Mesendoderm (in vitro differentiated cells): ENCODE measurements at regions not wholly inside any gene's neighbourhood (a gene's known extent, or its start where the extent isn't known, plus 50 kb on each side); places are given as distances from the start of the nearest gene placed in this dataset.
"Not testable (repeated sequence)": the region's sequence is repeated elsewhere in the genome, so short reads cannot be mapped to it uniquely, and the experiment has no call there.

Experiments used
- DNase-seq: peaks from one replicate; pipeline ENCODE4 v3.0.0; 2013
- H2AK5ac ChIP-seq: 2 replicates; pipeline ENCODE4 v1.6.1; 2013; ENCODE audit warnings: low read length, inconsistent platforms
- H2BK120ac ChIP-seq: 2 replicates; pipeline ENCODE4 v1.6.1; 2013; ENCODE audit warnings: low read depth, mild to moderate bottlenecking, low read length, moderate library complexity, mixed read lengths
- H2BK15ac ChIP-seq: replicated peaks from 2 replicates; pipeline ENCODE4 v1.6.1; 2013; ENCODE audit warnings: low read depth, mild to moderate bottlenecking, moderate library complexity
- H2BK5ac ChIP-seq: 2 replicates; pipeline ENCODE4 v1.6.1; 2013; ENCODE audit warnings: low read length, inconsistent platforms
- H3K18ac ChIP-seq: 2 replicates; pipeline ENCODE4 v1.6.1; 2013; ENCODE audit warnings: mild to moderate bottlenecking, low read length, mixed read lengths
- H3K23ac ChIP-seq: one replicate; pipeline ENCODE4 v1.6.1; 2013; ENCODE audit warnings: low read length
- H3K27ac ChIP-seq: 2 replicates; pipeline ENCODE4 v1.5.1; 2013; ENCODE audit warnings: low read depth, mild to moderate bottlenecking, inconsistent platforms, low read length, moderate library complexity
- H3K27me3 ChIP-seq: 2 replicates; pipeline ENCODE4 v1.6.1; 2013; ENCODE audit warnings: low read length, control low read depth, mild to moderate bottlenecking, inconsistent platforms; ENCODE audit not compliant: insufficient read depth, poor library complexity
- H3K36me3 ChIP-seq: 2 replicates; pipeline ENCODE4 v1.6.1; 2013; ENCODE audit warnings: low read length, inconsistent platforms; ENCODE audit not compliant: control insufficient read depth, insufficient read depth
- H3K4ac ChIP-seq: one replicate; pipeline ENCODE4 v1.6.1; 2013; ENCODE audit warnings: low read depth, mild to moderate bottlenecking, low read length, moderate library complexity
- H3K4me1 ChIP-seq: 2 replicates; pipeline ENCODE4 v1.6.1; 2013; ENCODE audit warnings: low read depth, low read length, inconsistent platforms; ENCODE audit not compliant: control insufficient read depth
- H3K4me2 ChIP-seq: 2 replicates; pipeline ENCODE4 v1.6.1; 2013; ENCODE audit warnings: low read length
- H3K4me3 ChIP-seq: 2 replicates; pipeline ENCODE4 v1.5.1; 2013; ENCODE audit warnings: mild to moderate bottlenecking, low read length
- H3K56ac ChIP-seq: one replicate; pipeline ENCODE4 v1.6.1; 2013; ENCODE audit warnings: low read length
- H3K79me1 ChIP-seq: 2 replicates; pipeline ENCODE4 v1.6.1; 2013; ENCODE audit warnings: low read length, inconsistent platforms
- H3K79me2 ChIP-seq: 2 replicates; pipeline ENCODE4 v1.6.1; 2013; ENCODE audit warnings: mild to moderate bottlenecking, low read length; ENCODE audit not compliant: control insufficient read depth, insufficient read depth
- H3K9ac ChIP-seq: 2 replicates; pipeline ENCODE4 v1.6.1; 2013; ENCODE audit warnings: low read length, inconsistent platforms
- H4K5ac ChIP-seq: one replicate; pipeline ENCODE4 v1.6.1; 2013; ENCODE audit warnings: low read length
- H4K8ac ChIP-seq: one replicate; pipeline ENCODE4 v1.6.1; 2013; ENCODE audit warnings: low read depth, mild to moderate bottlenecking, control low read depth, low read length, moderate library complexity
- WGBS: extraction: QIAGEN DNeasy Blood & Tissue Kit; methylation state at CpG from one replicate; pipeline ENCODE4 v1.1.7; 2013; ENCODE audit warnings: low lambda C conversion rate, missing lambda C conversion rate; ENCODE audit not compliant: insufficient coverage; ENCODE audit errors: extremely low coverage; 5-methylcytosine and 5-hydroxymethylcytosine counted together

DNA sequence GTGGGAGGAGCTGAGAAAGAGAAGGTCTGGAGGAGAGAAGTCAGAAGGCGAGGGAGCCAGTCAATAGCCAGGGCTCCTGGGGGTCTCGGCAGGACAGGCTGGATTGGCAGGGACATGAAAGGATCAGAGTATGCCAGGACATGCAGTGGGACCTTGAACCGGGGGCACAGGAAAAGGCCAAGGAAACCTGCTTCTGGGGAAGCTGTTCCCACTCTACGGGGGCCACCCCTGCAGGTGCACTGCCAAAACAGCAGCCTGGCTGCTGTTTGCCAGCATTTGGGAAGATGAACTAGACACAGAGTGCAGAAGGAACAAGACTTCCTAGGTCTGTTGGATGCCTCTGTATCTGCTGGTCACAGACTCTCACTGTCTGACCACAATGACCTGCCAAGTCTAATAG, 194.9 kb upstream of the PRSS58 start:
- Histone ChIP-seq H2AK5ac (no peak overlapping the region), H4K5ac (no peak overlapping the region), H3K9ac (no peak overlapping the region), H4K8ac (no peak overlapping the region), H3K4me2 (no peak overlapping the region), H3K27me3 (no peaks in the 10 kb centered on the region), H3K79me1 (no peaks in the 10 kb centered on the region), H2BK120ac (no peak overlapping the region), H3K56ac (no peak overlapping the region), H3K18ac (no peak overlapping the region), H2BK5ac (no peak overlapping the region), H3K4me1 (no peaks in the 10 kb centered on the region), H3K27ac (no peak overlapping the region), H3K79me2 (no peaks in the 10 kb centered on the region), H3K4me3 (no peak overlapping the region), H3K36me3 (no peaks in the 10 kb centered on the region), H3K4ac (no peak overlapping the region), H2BK15ac (no peak overlapping the region), H3K23ac (no peak overlapping the region)
- no peak for DNase-seq
- WGBS: no CpG with 5 or more reads among the region's 4 CpGs

DNA sequence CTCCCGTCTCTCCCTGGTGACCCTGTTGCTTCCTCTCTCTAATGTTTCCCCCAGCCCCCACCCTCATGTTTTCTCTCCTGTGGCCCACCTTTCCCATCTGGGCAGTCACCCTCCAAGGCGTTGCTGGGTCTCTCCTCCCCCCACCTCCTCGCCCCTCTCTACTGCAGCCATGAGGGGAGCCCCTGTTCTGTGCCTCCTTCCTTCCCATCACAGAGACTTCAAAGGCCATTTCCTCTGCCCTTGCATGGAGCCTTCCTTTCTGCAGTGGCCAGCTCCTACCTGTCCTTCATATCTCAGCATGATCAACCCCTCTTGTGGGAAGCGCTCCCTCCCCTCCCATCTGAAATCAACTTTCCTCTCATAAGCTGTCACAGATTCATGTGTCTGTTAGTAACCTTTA, 194.0 kb upstream of the PRSS58 start:
- no peak overlapping the region for H3K23ac ChIP-seq
- no CpG with 5 or more reads among the region's 4 CpGs for WGBS

DNA sequence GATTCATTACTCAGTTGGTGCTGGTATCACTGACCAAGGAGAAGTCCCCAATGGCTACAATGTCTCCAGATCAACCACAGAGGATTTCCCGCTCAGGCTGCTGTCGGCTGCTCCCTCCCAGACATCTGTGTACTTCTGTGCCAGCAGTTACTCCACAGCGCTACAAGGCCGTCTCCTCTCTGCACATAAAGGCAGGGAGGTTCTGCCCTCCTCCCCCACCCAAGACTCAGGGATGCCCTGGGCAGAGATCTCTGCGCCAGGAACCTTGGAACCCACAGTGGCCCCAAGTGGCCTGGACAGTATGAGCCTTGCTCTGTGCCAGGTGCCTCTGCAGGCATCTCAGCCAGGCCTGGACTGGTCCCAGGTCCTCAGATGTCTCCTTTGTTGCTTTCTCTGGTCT, 193.4 kb upstream of the PRSS58 start:
- H4K5ac ChIP-seq: no peak overlapping the region
- no peak overlapping the region for H3K56ac ChIP-seq
- no peaks in the 10 kb centered on the region for H3K79me1 ChIP-seq
- H3K23ac ChIP-seq: no peak overlapping the region
- H3K9ac ChIP-seq: no peak overlapping the region
- no peak overlapping the region for H3K4me3 ChIP-seq
- no peaks in the 10 kb centered on the region for H3K36me3 ChIP-seq
- no peak overlapping the region for H2BK15ac ChIP-seq
- H3K79me2 ChIP-seq: no peaks in the 10 kb centered on the region
- H4K8ac ChIP-seq: no peak overlapping the region
- H2BK120ac ChIP-seq: no peak overlapping the region
- H3K18ac ChIP-seq: no peak overlapping the region
- no peak overlapping the region for H3K27ac ChIP-seq
- no peak overlapping the region for H3K4me2 ChIP-seq
- no peak overlapping the region for H2AK5ac ChIP-seq
- no peak for DNase-seq
- H2BK5ac ChIP-seq: no peak overlapping the region
- WGBS: no CpG with 5 or more reads among the region's 5 CpGs
- no peaks in the 10 kb centered on the region for H3K27me3 ChIP-seq
- no peaks in the 10 kb centered on the region for H3K4me1 ChIP-seq
- H3K4ac ChIP-seq: no peak overlapping the region

More for the DNA sequence above, 194.0 kb upstream of the PRSS58 start:
- Histone ChIP-seq H3K18ac (no peak overlapping the region), H3K56ac (no peak overlapping the region), H3K4ac (no peak overlapping the region), H2BK15ac (no peak overlapping the region), H3K4me2 (no peak overlapping the region), H2BK120ac (no peak overlapping the region), H3K4me3 (no peak overlapping the region), H3K27ac (no peak overlapping the region), H2BK5ac (no peak overlapping the region), H2AK5ac (no peak overlapping the region), H4K5ac (no peak overlapping the region), H3K4me1 (no peaks in the 10 kb centered on the region), H4K8ac (no peak overlapping the region), H3K79me1 (no peaks in the 10 kb centered on the region), H3K79me2 (no peaks in the 10 kb centered on the region), H3K27me3 (no peaks in the 10 kb centered on the region), H3K9ac (no peak overlapping the region), H3K36me3 (no peaks in the 10 kb centered on the region)
- DNase-seq: no peak

DNA sequence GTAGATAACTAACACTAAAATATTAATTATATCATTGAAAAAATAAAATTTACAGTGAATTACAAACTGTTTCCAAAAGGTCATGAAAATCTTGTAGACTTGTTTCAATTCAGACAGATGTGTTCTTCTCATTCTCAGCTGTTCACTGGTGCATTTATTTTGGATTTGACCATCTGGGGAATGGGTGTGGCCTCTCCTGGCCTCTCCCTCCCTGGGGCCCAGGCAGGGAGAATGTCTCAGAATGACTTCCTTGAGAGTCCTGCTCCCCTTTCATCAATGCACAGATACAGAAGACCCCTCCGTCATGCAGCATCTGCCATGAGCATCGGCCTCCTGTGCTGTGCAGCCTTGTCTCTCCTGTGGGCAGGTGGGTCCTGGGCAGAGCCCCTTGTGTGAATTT, 192.8 kb upstream of the PRSS58 start:
- WGBS: no CpG with 5 or more reads among the region's 2 CpGs
- Histone ChIP-seq H4K8ac (no peak overlapping the region), H3K23ac (no peak overlapping the region), H2BK5ac (no peak overlapping the region), H2AK5ac (no peak overlapping the region), H3K18ac (no peak overlapping the region), H4K5ac (no peak overlapping the region), H2BK15ac (no peak overlapping the region), H3K27ac (no peak overlapping the region), H3K56ac (no peak overlapping the region), H3K4me3 (no peak overlapping the region), H3K4me2 (no peak overlapping the region), H3K9ac (no peak overlapping the region), H3K79me1 (no peaks in the 10 kb centered on the region), H2BK120ac (no peak overlapping the region), H3K4me1 (no peaks in the 10 kb centered on the region), H3K27me3 (no peaks in the 10 kb centered on the region), H3K79me2 (no peaks in the 10 kb centered on the region), H3K36me3 (no peaks in the 10 kb centered on the region), H3K4ac (no peak overlapping the region)
- DNase-seq: no peak

DNA sequence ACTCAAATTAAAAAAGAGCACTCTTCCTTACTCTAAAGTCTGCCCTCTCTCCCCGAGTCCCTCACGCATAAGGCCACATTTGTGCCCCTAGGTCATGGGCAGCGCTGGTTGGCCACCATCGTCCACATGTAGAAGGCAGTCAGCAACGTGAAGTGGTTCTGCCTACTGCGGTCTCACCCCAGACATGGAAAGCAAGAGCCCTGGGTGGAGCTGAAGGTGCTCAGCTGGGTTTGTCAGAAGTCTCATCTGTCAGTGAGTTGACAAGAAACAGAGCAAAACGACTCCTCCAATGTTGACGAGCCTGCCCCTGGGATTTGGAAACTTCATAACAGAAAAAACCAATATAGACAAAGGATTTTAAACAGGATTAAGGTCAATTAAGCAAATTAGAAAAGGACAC, 192.3 kb upstream of the PRSS58 start:
- no peak overlapping the region for H3K23ac ChIP-seq
- no peak overlapping the region for H4K8ac ChIP-seq
- H3K56ac ChIP-seq: no peak overlapping the region
- H2AK5ac ChIP-seq: no peak overlapping the region
- DNase-seq: no peak
- H2BK120ac ChIP-seq: no peak overlapping the region
- H3K9ac ChIP-seq: no peak overlapping the region
- H3K79me2 ChIP-seq: no peaks in the 10 kb centered on the region
- no peak overlapping the region for H3K18ac ChIP-seq
- no peaks in the 10 kb centered on the region for H3K79me1 ChIP-seq
- no peak overlapping the region for H3K4ac ChIP-seq
- H4K5ac ChIP-seq: no peak overlapping the region
- no peak overlapping the region for H3K4me3 ChIP-seq
- H2BK5ac ChIP-seq: no peak overlapping the region
- H3K27me3 ChIP-seq: no peaks in the 10 kb centered on the region
- H3K4me1 ChIP-seq: no peaks in the 10 kb centered on the region
- no CpG with 5 or more reads among the region's 8 CpGs for WGBS
- no peak overlapping the region for H2BK15ac ChIP-seq
- no peak overlapping the region for H3K4me2 ChIP-seq
- H3K36me3 ChIP-seq: no peaks in the 10 kb centered on the region
- no peak overlapping the region for H3K27ac ChIP-seq

DNA sequence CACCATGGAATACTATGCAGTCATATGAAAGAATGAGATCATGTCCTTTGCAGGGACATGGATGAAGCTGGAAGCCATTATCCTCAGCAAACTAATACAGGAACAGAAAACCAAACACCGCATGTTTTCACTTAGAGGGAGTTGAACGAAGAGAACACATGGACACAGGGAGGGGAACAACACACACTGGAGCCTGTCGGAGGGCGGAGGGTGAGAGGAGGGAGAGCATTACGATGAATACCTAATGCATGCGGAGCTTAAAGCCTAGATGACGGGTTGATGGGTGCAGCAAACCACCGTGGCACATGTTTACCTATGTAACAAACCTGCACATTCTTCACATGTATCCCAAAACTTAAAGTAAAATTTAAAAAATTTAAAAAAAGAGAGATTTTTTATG, 191.0 kb upstream of the PRSS58 start:
- not testable (repeated sequence) for H3K27me3 ChIP-seq, H2BK5ac ChIP-seq, H3K4me3 ChIP-seq, H3K79me2 ChIP-seq, H3K9ac ChIP-seq, H3K4me2 ChIP-seq, H2AK5ac ChIP-seq, H3K18ac ChIP-seq, H3K4me1 ChIP-seq, H3K23ac ChIP-seq, H3K79me1 ChIP-seq, H4K5ac ChIP-seq, H2BK120ac ChIP-seq, H3K36me3 ChIP-seq, H3K4ac ChIP-seq, DNase-seq, H4K8ac ChIP-seq, H3K27ac ChIP-seq, H2BK15ac ChIP-seq, H3K56ac ChIP-seq
- no CpG with 5 or more reads among the region's 8 CpGs for WGBS
